ENCODE measurements at regions not wholly inside any gene's neighbourhood (a gene's known extent, or its start where the extent isn't known, plus 50 kb on each side); places are given as distances from the start of the nearest gene placed in this dataset.

DNA sequence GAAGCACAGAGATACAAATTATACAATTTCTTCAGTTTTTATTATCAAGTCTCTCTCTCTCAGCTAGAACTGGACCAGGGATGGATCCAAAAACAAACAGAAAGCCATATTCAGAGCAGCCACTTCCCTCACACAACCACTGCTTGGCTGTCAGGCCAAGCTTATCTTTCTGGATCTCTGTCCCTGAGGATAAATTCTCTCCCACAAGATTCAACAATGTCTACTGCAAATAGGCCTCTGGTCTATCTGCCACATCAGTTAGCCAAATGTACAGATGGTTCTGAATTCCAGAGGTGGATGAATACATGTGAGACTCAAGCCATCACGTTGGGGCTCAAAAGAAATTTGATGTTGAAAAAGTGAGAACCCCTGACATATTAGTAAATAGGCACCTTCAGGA, 350.9 kb downstream of the LTN1 start:
- H3K9me2 ChIP-seq (replicated peaks; ENCODE audit: insufficient read depth, low read length), result no peaks in the 10 kb centered on the region
- H4K20me1 ChIP-seq (ENCODE audit: low read depth, low read length), result no peaks in the 10 kb centered on the region

GRCh38 chr21:28640326-28640725, 352.4 kb downstream of the LTN1 start:
- H3K4me2 ChIP-seq (ENCODE audit: low read depth, low read length, poor library complexity, severe bottlenecking), result no peak overlapping the region
- H2AFZ ChIP-seq (ENCODE audit: low read depth, low read length, severe bottlenecking), result no peak overlapping the region
- H3K27me3 ChIP-seq (ENCODE audit: low read length), result no peaks in the 10 kb centered on the region
- no peaks in the 10 kb centered on the region for H3F3A ChIP-seq (ENCODE audit: insufficient read depth)
- H3K9me2 ChIP-seq (replicated peaks; ENCODE audit: insufficient read depth, low read length), result no peaks in the 10 kb centered on the region
- H3K9ac ChIP-seq (ENCODE audit: low read length), result no peak overlapping the region
- H3K4me3 ChIP-seq (ENCODE audit: insufficient read depth, low read length, poor library complexity, severe bottlenecking), result no peak overlapping the region
- no peaks in the 10 kb centered on the region for H3K79me2 ChIP-seq (ENCODE audit: insufficient read depth, low read length)
- H3K9me3 ChIP-seq (ENCODE audit: insufficient read depth, low read length), result no peaks in the 10 kb centered on the region
- TF ChIP-seq CTCF (IDR thresholded peaks at IDR 0.05; ENCODE audit: insufficient read depth, low read length, poor library complexity, severe bottlenecking) (no peak), EZH2phosphoT487 (conservative IDR thresholded peaks at IDR 0.05; ENCODE audit: low read length) (no peak)
- no peaks in the 10 kb centered on the region for H4K20me1 ChIP-seq (ENCODE audit: low read depth, low read length)
- H3K36me3 ChIP-seq (ENCODE audit: low read length), result no peaks in the 10 kb centered on the region
- H3K27ac ChIP-seq (ENCODE audit: low read depth, low read length), result no peak overlapping the region

More for the DNA sequence above, 350.9 kb downstream of the LTN1 start:
- Histone ChIP-seq H3K79me2 (ENCODE audit: insufficient read depth, low read length) (no peaks in the 10 kb centered on the region), H3K4me3 (ENCODE audit: insufficient read depth, low read length, poor library complexity, severe bottlenecking) (no peak overlapping the region), H3K9ac (ENCODE audit: low read length) (no peak overlapping the region), H3K27me3 (ENCODE audit: low read length) (no peaks in the 10 kb centered on the region), H3K4me2 (ENCODE audit: low read depth, low read length, poor library complexity, severe bottlenecking) (no peak overlapping the region), H3K36me3 (ENCODE audit: low read length) (no peaks in the 10 kb centered on the region), H3F3A (ENCODE audit: insufficient read depth) (no peaks in the 10 kb centered on the region), H3K27ac (ENCODE audit: low read depth, low read length) (no peak overlapping the region), H3K9me3 (ENCODE audit: insufficient read depth, low read length) (no peaks in the 10 kb centered on the region), H2AFZ (ENCODE audit: low read depth, low read length, severe bottlenecking) (no peak overlapping the region)
- TF ChIP-seq CTCF (IDR thresholded peaks at IDR 0.05; ENCODE audit: insufficient read depth, low read length, poor library complexity, severe bottlenecking) (no peak), EZH2phosphoT487 (conservative IDR thresholded peaks at IDR 0.05; ENCODE audit: low read length) (no peak)

GRCh38 chr21:28639737-28640136, 352.9 kb downstream of the LTN1 start:
- no peak for TF ChIP-seq EZH2phosphoT487 (conservative IDR thresholded peaks at IDR 0.05; ENCODE audit: low read length)
- no peak for TF ChIP-seq CTCF (IDR thresholded peaks at IDR 0.05; ENCODE audit: insufficient read depth, low read length, poor library complexity, severe bottlenecking)
- H3K9me2 ChIP-seq (replicated peaks; ENCODE audit: insufficient read depth, low read length), result no peaks in the 10 kb centered on the region
- no peak overlapping the region for H3K9ac ChIP-seq (ENCODE audit: low read length)
- H3K36me3 ChIP-seq (ENCODE audit: low read length), result no peaks in the 10 kb centered on the region
- H3K4me3 ChIP-seq (ENCODE audit: insufficient read depth, low read length, poor library complexity, severe bottlenecking), result no peak overlapping the region
- no peaks in the 10 kb centered on the region for H3F3A ChIP-seq (ENCODE audit: insufficient read depth)
- H4K20me1 ChIP-seq (ENCODE audit: low read depth, low read length), result no peaks in the 10 kb centered on the region
- H3K4me2 ChIP-seq (ENCODE audit: low read depth, low read length, poor library complexity, severe bottlenecking), result no peak overlapping the region
- no peaks in the 10 kb centered on the region for H3K9me3 ChIP-seq (ENCODE audit: insufficient read depth, low read length)
- no peaks in the 10 kb centered on the region for H3K27me3 ChIP-seq (ENCODE audit: low read length)
- H3K79me2 ChIP-seq (ENCODE audit: insufficient read depth, low read length), result no peaks in the 10 kb centered on the region
- no peak overlapping the region for H3K27ac ChIP-seq (ENCODE audit: low read depth, low read length)
- H2AFZ ChIP-seq (ENCODE audit: low read depth, low read length, severe bottlenecking), result no peak overlapping the region
